Ovary (tissue), 3 donors: ENCODE measurements at regions not wholly inside any gene's neighbourhood (a gene's known extent, or its start where the extent isn't known, plus 50 kb on each side); places are given as distances from the start of the nearest gene placed in this dataset.

Experiments
- EP300 ChIP-seq: sonication (generic); formaldehyde crosslinking; IDR thresholded peaks from one replicate; pipeline ENCODE4 v1.6.1; 2017; ENCODE audit warnings: antibody characterized with exemption
- POLR2A ChIP-seq: fragments of 450-650 bp; IDR thresholded peaks from one replicate; pipeline ENCODE4 v1.6.1; 2017; ENCODE audit warnings: antibody characterized with exemption, mild to moderate bottlenecking, moderate library complexity
- TF ChIP-seq, protein P1 (sequence below), 3 donors: fragments of 450-650 bp in 2 of 3; fragments of 200-600 bp in 1 of 3; IDR thresholded peaks; one replicate each; pipeline versions ENCODE4 v1.5.1 to v1.8.0; 2016 to 2022; ENCODE audit warnings: antibody characterized with exemption in 3 of 3, mild to moderate bottlenecking in 1 of 3
- donor health status: DM: no; HTN: no; CAD: no.

DNA sequence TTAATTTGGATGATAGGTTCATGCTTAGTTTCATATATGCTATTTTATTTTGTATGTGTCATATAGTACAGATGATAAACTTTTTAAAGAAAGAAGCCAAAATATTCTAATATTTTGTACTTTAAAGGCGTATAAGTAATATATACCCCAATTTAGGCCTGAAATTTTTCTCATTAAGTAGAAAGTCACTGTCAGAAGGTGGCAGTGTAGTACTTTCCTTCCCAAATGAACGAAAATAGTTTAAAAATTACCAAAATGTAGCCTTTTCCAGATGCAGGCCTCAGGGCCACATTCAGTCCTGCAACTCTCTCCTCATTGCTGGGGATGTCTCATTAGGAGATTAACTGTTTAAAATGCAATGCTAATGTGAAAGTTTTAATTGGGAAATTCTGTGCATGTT, 1263.6 kb downstream of the C4orf33 start:
- TF ChIP-seq EP300 (no peak), POLR2A (no peak)
- TF ChIP-seq, protein P1, sequence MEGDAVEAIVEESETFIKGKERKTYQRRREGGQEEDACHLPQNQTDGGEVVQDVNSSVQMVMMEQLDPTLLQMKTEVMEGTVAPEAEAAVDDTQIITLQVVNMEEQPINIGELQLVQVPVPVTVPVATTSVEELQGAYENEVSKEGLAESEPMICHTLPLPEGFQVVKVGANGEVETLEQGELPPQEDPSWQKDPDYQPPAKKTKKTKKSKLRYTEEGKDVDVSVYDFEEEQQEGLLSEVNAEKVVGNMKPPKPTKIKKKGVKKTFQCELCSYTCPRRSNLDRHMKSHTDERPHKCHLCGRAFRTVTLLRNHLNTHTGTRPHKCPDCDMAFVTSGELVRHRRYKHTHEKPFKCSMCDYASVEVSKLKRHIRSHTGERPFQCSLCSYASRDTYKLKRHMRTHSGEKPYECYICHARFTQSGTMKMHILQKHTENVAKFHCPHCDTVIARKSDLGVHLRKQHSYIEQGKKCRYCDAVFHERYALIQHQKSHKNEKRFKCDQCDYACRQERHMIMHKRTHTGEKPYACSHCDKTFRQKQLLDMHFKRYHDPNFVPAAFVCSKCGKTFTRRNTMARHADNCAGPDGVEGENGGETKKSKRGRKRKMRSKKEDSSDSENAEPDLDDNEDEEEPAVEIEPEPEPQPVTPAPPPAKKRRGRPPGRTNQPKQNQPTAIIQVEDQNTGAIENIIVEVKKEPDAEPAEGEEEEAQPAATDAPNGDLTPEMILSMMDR (IDR thresholded peaks at IDR 0.05): no peak
